Heart left ventricle (tissue), 16 donors: ENCODE measurements at regions not wholly inside any gene's neighbourhood (a gene's known extent, or its start where the extent isn't known, plus 50 kb on each side); places are given as distances from the start of the nearest gene placed in this dataset.
"Not testable (repeated sequence)": the region's sequence is repeated elsewhere in the genome, so short reads cannot be mapped to it uniquely, and the experiment has no call there.

Experiments
- ATAC-seq, 4 donors: fragments of 200-7000 bp; cut with Tn5 transposase; one replicate each; pipeline ENCODE4 v1.9.1; 2020 to 2022; ENCODE audit warnings: moderate library complexity in 4 of 4, mild to moderate bottlenecking in 3 of 4, moderate number of reproducible peaks in 1 of 4
- DNase-seq, 5 donors: peaks; one replicate each; pipeline ENCODE4 v3.0.0-alpha.2; 2020
- H3K27ac ChIP-seq, 12 donors: fragments of 200-600 bp; sonication (generic) in 4 of 12; one replicate each; pipeline versions ENCODE4 v1.5.0 to v1.8.0; 2016 to 2022; ENCODE audit warnings: mild to moderate bottlenecking in 2 of 12
- H3K27me3 ChIP-seq, 9 donors: fragments of 200-600 bp; sonication (generic) in 2 of 9; one replicate each; pipeline versions ENCODE4 v1.5.1 to v1.8.0; 2016 to 2022; ENCODE audit warnings: mild to moderate bottlenecking in 3 of 9
- H3K36me3 ChIP-seq, 9 donors: fragments of 200-600 bp; sonication (generic) in 2 of 9; one replicate each; pipeline versions ENCODE4 v1.5.0 to v1.8.0; 2018 to 2022; ENCODE audit warnings: mild to moderate bottlenecking in 2 of 9
- H3K4me1 ChIP-seq, 12 donors: fragments of 200-600 bp; sonication (generic) in 4 of 12; one replicate each; pipeline versions ENCODE4 v1.5.0 to v1.8.0; 2016 to 2022; ENCODE audit warnings: mild to moderate bottlenecking in 3 of 12
- H3K4me3 ChIP-seq, 12 donors: fragments of 200-600 bp; sonication (generic) in 4 of 12; one replicate each; pipeline versions ENCODE4 v1.5.0 to v1.8.0; 2017 to 2022; ENCODE audit warnings: mild to moderate bottlenecking in 9 of 12, moderate library complexity in 4 of 12
- H3K9me3 ChIP-seq, 12 donors: fragments of 200-600 bp; sonication (generic) in 4 of 12; one replicate each; pipeline versions ENCODE4 v1.5.0 to v1.8.0; 2016 to 2022; ENCODE audit warnings: mild to moderate bottlenecking in 1 of 12
- POLR2A ChIP-seq, 2 donors: fragments of 450-650 bp; IDR thresholded peaks; one replicate each; pipeline ENCODE4 v1.6.1; 2017; ENCODE audit warnings: antibody characterized with exemption in 2 of 2, mild to moderate bottlenecking in 2 of 2, moderate library complexity in 2 of 2
- WGBS, 4 donors: extraction: QIAGEN DNeasy Blood & Tissue Kit in 2 of 4; methylation state at CpG; one replicate each; pipeline versions ENCODE4 v1.1.5 to v1.1.7; 2013 to 2018; 5-methylcytosine and 5-hydroxymethylcytosine counted together
- intact Hi-C, 10 donors: fragments of 100-400 bp; cut with DNase I; formaldehyde crosslinking; loops; one replicate each; pipeline versions ENCODE4 v1.11.1 to v1.14.2; 2022
- TF ChIP-seq, protein P1 (sequence below), 12 donors: fragments of 200-600 bp; sonication (generic) in 4 of 12; IDR thresholded peaks; one replicate each; pipeline versions ENCODE4 v1.5.0 to v1.8.0; 2018 to 2022; ENCODE audit warnings: antibody characterized with exemption in 12 of 12, mild to moderate bottlenecking in 5 of 12
- donor health status: ischemic (EF 13 %, LVEDD 7.1; RV severe dilation, severe dysfunction).
- donor health status: healthy with polysubstance abuse.
- donor health status: DM: no; HTN: yes; CAD: no.
- donor health status: DM: no; HTN: no; CAD: no.
- donor health status: ischemic (EF 25% LVEDD 6.9; RV normal size, moderate dysfunction).
- donor health status: ischemic (EF 25% LVEDD 5.7; RV mildly dilated, moderate dysfunction).
- donor health status: healthy.
- donor health status: DM: yes; HTN: yes; CAD: no.
- donor health status: ischemic (EF 35%, LVEDD 5.7; RV mildly dilated, moderate dysfunction).
- donor health status: nonischemic (EF 11% LVEDD 7.7; RV severe dilation, severe dysfunction).
- donor health status: DM: yes; HTN: yes; CAD: no.
- donor health status: PGD.
- donor health status: ischemic (EF 29% LVEDD 5.4; RV normal size, mild dysfunction).
- donor health status: nonischemic (EF 23%, LVEDD 6.1; RV moderate dilation, normal function).

DNA sequence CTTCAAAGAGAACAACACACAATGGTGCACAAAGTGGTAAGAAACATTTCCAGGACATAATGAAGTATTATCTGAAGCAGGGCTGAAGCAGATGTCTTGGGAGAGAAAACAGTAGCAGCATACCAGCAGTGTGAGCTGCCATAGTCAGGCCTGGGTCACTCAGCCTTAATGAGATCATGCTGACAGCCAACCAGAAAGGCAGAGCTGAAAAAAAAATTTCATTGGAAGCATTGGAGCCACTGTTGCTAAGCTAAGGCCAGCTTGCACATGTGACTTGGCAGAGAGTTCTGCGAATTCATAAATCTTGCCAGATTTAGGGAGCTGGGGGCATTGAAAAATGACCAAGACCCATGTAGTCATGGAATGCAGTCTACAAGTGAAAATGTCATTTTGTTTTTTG lies 444.0 kb upstream of the PITX2 start:
- DNase-seq (no peak), ATAC-seq (no peak)
- Histone ChIP-seq H3K4me1 (no peaks in the 10 kb centered on the region), H3K4me3 (no peak overlapping the region), H3K27ac (no peak overlapping the region), H3K36me3 (no peaks in the 10 kb centered on the region), H3K9me3 (peaks cover 0 to under 1% (median 0%) of the 10 kb centered on the region in 12 donors), H3K27me3 (no peaks in the 10 kb centered on the region)
- TF ChIP-seq, protein P1, sequence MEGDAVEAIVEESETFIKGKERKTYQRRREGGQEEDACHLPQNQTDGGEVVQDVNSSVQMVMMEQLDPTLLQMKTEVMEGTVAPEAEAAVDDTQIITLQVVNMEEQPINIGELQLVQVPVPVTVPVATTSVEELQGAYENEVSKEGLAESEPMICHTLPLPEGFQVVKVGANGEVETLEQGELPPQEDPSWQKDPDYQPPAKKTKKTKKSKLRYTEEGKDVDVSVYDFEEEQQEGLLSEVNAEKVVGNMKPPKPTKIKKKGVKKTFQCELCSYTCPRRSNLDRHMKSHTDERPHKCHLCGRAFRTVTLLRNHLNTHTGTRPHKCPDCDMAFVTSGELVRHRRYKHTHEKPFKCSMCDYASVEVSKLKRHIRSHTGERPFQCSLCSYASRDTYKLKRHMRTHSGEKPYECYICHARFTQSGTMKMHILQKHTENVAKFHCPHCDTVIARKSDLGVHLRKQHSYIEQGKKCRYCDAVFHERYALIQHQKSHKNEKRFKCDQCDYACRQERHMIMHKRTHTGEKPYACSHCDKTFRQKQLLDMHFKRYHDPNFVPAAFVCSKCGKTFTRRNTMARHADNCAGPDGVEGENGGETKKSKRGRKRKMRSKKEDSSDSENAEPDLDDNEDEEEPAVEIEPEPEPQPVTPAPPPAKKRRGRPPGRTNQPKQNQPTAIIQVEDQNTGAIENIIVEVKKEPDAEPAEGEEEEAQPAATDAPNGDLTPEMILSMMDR (IDR thresholded peaks at IDR 0.05) = no peak
- no peak for TF ChIP-seq POLR2A (IDR thresholded peaks at IDR 0.05)
- intact Hi-C loops = no loop called here
- 67 to 85% (median 70%) methylated on average over 1 of the region's 1 CpG for WGBS, 4 donors

DNA sequence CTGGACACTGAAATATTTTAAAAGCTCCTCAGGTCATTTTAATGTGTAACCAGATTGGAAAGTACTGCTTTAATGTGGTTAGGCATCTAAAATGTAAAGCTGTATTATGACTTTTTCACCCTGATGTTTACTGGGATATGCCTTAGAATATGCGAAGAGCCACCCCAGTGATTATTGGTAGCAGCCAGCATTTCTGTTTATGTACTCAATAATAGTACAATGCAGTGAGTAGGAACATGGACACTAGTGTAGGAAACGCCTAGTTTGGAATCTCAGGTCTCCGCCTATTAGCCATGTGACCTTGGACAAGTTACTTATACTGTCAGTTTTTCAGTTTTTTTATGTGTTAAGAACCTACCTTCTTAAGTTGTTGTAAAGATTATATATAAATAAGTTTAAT lies 446.0 kb upstream of the PITX2 start:
- 81 to 90% (median 86%) methylated on average over 3 of the region's 3 CpGs for WGBS, 4 donors
- TF ChIP-seq, protein P1 (IDR thresholded peaks at IDR 0.05) = no peak
- no peak for TF ChIP-seq POLR2A (IDR thresholded peaks at IDR 0.05)
- no peaks in the 10 kb centered on the region for H3K36me3 ChIP-seq
- no peak overlapping the region for H3K27ac ChIP-seq
- H3K27me3 ChIP-seq = no peaks in the 10 kb centered on the region
- H3K4me1 ChIP-seq = no peaks in the 10 kb centered on the region
- intact Hi-C loops = no loop called here
- H3K9me3 ChIP-seq = peaks cover 0 to 15% (median 0%) of the 10 kb centered on the region in 12 donors
- DNase-seq = no peak
- no peak for ATAC-seq
- H3K4me3 ChIP-seq = no peak overlapping the region

DNA sequence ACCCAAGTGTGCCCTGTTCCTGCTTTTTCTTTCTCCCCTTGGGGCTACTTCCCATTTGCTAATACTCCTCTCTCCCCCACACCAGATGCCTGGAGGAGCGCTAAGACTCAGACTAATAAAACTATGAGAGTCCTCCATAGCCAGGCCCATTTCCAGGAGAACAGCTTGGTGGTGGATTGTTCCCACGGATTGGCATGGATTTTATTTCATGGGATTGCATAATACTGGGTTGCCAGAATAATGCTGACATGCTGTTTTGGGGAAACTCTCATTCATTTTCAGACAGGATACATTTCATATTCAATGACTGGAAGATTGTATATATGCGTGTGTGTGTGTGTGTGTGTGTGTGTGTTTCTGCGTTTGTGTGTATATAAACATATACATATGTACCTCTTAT lies 447.5 kb upstream of the PITX2 start:
- Histone ChIP-seq H3K27me3 (no peaks in the 10 kb centered on the region), H3K27ac (no peak overlapping the region), H3K4me3 (no peak overlapping the region), H3K9me3 (peaks cover 0 to 15% (median 0%) of the 10 kb centered on the region in 12 donors), H3K36me3 (no peaks in the 10 kb centered on the region), H3K4me1 (no peaks in the 10 kb centered on the region)
- 69 to 83% (median 75%) methylated on average over 4 of the region's 4 CpGs for WGBS, 4 donors
- intact Hi-C loops = no loop called here
- no peak for DNase-seq
- TF ChIP-seq POLR2A (IDR thresholded peaks at IDR 0.05) = no peak
- TF ChIP-seq, protein P1 (IDR thresholded peaks at IDR 0.05) = no peak
- no peak for ATAC-seq

DNA sequence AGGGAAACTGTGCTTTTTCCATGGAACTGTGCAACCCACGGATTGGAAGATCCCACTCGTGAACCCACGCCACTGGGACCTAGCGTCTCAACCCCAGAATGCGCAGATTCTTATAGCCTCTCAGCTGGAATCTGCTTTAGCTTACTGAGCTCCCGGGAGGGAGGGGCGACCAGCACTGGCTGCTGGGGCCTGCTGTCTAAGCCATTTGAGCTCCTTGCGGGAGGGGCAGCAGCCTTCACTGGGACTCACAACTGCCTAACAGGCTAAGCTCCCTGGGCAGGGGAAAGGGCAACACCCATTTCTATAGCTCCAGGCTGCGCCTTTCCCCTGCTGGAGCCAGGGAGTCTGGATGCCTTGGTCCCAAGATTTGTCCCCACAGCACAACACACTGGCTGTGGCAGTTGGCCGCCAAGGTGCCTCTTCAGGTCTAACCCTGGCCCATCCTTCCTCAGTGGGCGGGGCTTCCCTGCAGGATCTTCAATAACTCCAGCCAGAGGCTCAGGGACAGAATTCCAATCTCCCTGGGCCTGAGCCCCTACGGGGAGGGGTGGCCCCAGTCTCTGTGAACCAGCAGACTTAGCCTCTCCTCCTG lies 451.7 kb upstream of the PITX2 start:
- TF ChIP-seq, protein P1 (IDR thresholded peaks at IDR 0.05) = no peak
- TF ChIP-seq POLR2A (IDR thresholded peaks at IDR 0.05) = no peak
- Histone ChIP-seq H3K4me1 (no peaks in the 10 kb centered on the region), H3K9me3 (peaks cover 0 to 26% (median 3%) of the 10 kb centered on the region in 12 donors), H3K4me3 (no peak overlapping the region), H3K27me3 (no peaks in the 10 kb centered on the region), H3K36me3 (no peaks in the 10 kb centered on the region), H3K27ac (no peak overlapping the region)
- ATAC-seq (no peak), DNase-seq (no peak)
- 64 to 83% (median 77%) methylated on average over 6 to 12 of the region's 12 CpGs for WGBS, 4 donors
- intact Hi-C loops = no loop called here

DNA sequence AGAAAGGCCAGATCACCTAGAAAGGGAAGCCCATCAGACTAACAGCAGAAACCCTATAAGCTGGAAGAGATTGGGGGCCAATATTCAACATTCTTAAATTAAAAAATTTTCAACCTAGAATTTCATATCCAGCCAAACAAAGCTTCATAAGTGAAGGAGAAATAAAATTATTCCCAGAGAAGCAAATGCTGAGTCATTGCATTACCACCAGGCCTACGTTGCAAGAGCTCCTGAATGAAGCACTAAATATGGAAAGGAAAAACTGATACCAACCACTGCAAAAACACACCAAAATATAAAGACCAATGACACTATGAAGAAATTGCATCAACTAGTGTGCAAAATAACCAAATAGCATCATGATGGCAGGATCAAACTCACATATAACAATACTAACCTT lies 453.4 kb upstream of the PITX2 start:
- ATAC-seq, H3K4me3 ChIP-seq, intact Hi-C loops, H3K27me3 ChIP-seq, H3K4me1 ChIP-seq, H3K36me3 ChIP-seq, H3K27ac ChIP-seq, DNase-seq: not testable (repeated sequence)
- H3K9me3 ChIP-seq = peaks cover 0 to 26% (median 3%) of the 10 kb centered on the region in 12 donors
- WGBS, 4 donors = 50 to 64% (median 62%) methylated on average over 1 of the region's 1 CpG
